A549 (cell line): ENCODE measurements at regions not wholly inside any gene's neighbourhood (a gene's known extent, or its start where the extent isn't known, plus 50 kb on each side); places are given as distances from the start of the nearest gene placed in this dataset.

Experiments used
- CTCF ChIP-seq: fragments of >200 bp; sonication (Bioruptor Twin); formaldehyde crosslinking; IDR thresholded peaks from 3 replicates; pipeline ENCODE4 v1.5.1; 2016
- JUN ChIP-seq, 2 experiments: fragments of >200 bp; sonication (Bioruptor Twin); formaldehyde crosslinking; IDR thresholded peaks; 2 replicates in 1 of 2; 3 replicates in 1 of 2; pipeline ENCODE4 v1.6.1; 2016 to 2017
- RFX5 ChIP-seq: fragments of 450-650 bp; IDR thresholded peaks from 2 replicates; pipeline ENCODE4 v1.7.1; 2014; ENCODE audit warnings: antibody characterized with exemption, mild to moderate bottlenecking, moderate library complexity

- TF ChIP-seq CTCF = no peak
- no peak for TF ChIP-seq JUN (IDR thresholded peaks at IDR 0.05)
- TF ChIP-seq RFX5 = no peak
Observed at GRCh38 chr6:153662982-153663381, 376.1 kb upstream of the OPRM1 start.
